ENCODE measurements at regions not wholly inside any gene's neighbourhood (a gene's known extent, or its start where the extent isn't known, plus 50 kb on each side); places are given as distances from the start of the nearest gene placed in this dataset.

DNA sequence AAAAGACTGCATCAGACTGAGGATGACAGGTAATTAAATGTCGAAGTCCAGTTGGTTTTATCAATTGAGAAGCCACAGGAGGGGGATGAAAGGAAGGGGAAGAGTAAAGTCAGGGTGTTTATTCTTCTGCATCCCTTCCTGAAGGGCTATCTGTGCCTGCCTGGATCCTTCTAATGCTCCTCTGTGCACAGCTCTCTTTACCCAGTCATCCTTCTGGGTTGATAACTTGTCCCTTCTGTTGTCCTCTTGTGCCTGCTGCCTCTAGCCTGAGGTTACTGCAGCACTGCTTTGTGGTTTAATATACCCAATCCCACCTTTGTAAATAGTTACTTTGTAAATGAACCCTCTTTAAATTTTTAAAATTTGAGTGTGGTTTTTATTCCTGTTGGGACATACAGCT lies 1127.3 kb downstream of the EPHA7 start:
- no peak for TF ChIP-seq SUZ12 (IDR thresholded peaks at IDR 0.05; ENCODE audit: extremely low read depth, insufficient read depth, insufficient read length)
- no peak for TF ChIP-seq ZNF274 (IDR thresholded peaks at IDR 0.05; ENCODE audit: low read depth, low read length)
- TF ChIP-seq YY1 (IDR thresholded peaks at IDR 0.05; ENCODE audit: insufficient read depth, insufficient read length): no peak
- Histone ChIP-seq H3K9ac (ENCODE audit: insufficient read length, low read depth) (no peak overlapping the region), H3K27me3 (ENCODE audit: insufficient read depth, insufficient read length) (no peaks in the 10 kb centered on the region), H3K4me1 (ENCODE audit: insufficient read depth, insufficient read length) (no peaks in the 10 kb centered on the region), H3K4me3 (ENCODE audit: insufficient read length, low read depth) (no peak overlapping the region), H3K36me3 (ENCODE audit: insufficient read depth, insufficient read length, low read length) (no peaks in the 10 kb centered on the region), H3K9me3 (ENCODE audit: insufficient read depth, low read length) (no peaks in the 10 kb centered on the region)
- no peak for DNase-seq (ENCODE audit: low read depth, low spot score)

DNA sequence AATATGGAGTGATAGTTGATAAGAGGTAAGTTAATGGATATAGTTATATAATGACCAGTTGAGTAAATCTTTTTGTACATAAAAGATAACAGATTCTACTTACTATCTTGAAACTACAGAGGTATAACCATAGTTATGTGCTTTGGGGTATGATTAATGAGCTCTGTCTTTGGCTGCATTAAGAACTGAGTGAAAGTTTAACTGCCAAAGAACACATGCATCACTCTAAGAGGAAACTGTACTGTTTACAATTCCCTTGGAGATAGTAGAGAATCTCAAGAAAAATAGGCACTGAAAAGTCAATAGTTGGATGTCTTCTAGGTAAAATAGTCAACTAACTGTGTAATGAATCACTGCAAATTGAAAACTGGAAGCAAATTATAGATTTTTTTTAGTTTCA lies 1129.5 kb downstream of the EPHA7 start:
- no peak overlapping the region for H3K4me3 ChIP-seq (ENCODE audit: insufficient read length, low read depth)
- no peaks in the 10 kb centered on the region for H3K36me3 ChIP-seq (ENCODE audit: insufficient read depth, insufficient read length, low read length)
- no peak for DNase-seq (ENCODE audit: low read depth, low spot score)
- TF ChIP-seq ZNF274 (IDR thresholded peaks at IDR 0.05; ENCODE audit: low read depth, low read length) (no peak), YY1 (IDR thresholded peaks at IDR 0.05; ENCODE audit: insufficient read depth, insufficient read length) (no peak), SUZ12 (IDR thresholded peaks at IDR 0.05; ENCODE audit: extremely low read depth, insufficient read depth, insufficient read length) (no peak)
- no peaks in the 10 kb centered on the region for H3K4me1 ChIP-seq (ENCODE audit: insufficient read depth, insufficient read length)
- no peaks in the 10 kb centered on the region for H3K9me3 ChIP-seq (ENCODE audit: insufficient read depth, low read length)
- no peaks in the 10 kb centered on the region for H3K27me3 ChIP-seq (ENCODE audit: insufficient read depth, insufficient read length)
- H3K9ac ChIP-seq (ENCODE audit: insufficient read length, low read depth): no peak overlapping the region

DNA sequence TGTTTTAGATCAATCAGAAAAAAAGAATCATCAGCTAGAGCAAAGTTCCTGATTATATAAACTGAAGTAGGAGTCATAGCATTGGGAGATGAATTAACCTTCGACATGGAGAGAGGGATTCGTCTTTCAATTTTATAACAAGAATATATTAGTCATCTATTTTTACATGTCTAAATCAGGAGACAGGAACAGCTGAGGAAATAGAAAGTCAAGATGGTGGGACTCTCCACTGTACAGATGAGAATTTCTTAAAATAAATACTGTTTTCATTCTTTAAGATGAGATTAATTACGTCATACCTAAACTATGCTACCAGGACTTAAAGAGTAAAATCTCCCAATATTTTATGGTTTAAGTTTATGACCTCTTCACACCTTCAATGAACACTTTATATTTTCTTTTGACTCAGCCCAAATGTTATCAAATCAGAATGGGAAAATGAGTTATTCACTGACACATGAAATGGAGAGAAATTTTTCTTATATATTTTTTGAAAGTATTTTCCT lies 1137.7 kb downstream of the EPHA7 start:
- no peaks in the 10 kb centered on the region for H3K36me3 ChIP-seq (ENCODE audit: insufficient read depth, insufficient read length, low read length)
- no peak for TF ChIP-seq ZNF274 (IDR thresholded peaks at IDR 0.05; ENCODE audit: low read depth, low read length)
- TF ChIP-seq SUZ12 (IDR thresholded peaks at IDR 0.05; ENCODE audit: extremely low read depth, insufficient read depth, insufficient read length): no peak
- TF ChIP-seq YY1 (IDR thresholded peaks at IDR 0.05; ENCODE audit: insufficient read depth, insufficient read length): no peak
- no peaks in the 10 kb centered on the region for H3K27me3 ChIP-seq (ENCODE audit: insufficient read depth, insufficient read length)
- H3K4me1 ChIP-seq (ENCODE audit: insufficient read depth, insufficient read length): no peaks in the 10 kb centered on the region
- no peak overlapping the region for H3K9ac ChIP-seq (ENCODE audit: insufficient read length, low read depth)
- no peaks in the 10 kb centered on the region for H3K9me3 ChIP-seq (ENCODE audit: insufficient read depth, low read length)
- H3K4me3 ChIP-seq (ENCODE audit: insufficient read length, low read depth): no peak overlapping the region
- no peak for DNase-seq (ENCODE audit: low read depth, low spot score)

DNA sequence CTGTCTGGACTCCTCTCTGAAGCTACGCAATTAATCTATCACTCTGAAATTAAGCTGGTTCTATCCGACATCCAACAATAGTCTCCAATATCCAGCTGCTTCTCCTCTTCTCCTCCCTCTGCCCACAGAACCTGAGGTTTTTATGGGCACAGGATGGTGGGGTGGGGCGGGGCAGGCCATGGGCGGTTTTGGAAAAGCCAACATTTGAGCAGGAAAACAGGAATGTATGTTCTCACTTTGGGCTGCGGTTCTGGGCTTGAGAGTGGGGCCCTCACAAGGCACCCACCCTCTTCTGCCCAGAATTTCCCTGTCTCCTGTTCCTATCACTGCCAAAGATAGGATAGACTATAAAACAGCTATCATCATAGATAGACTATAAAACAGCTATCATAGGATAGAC lies 1144.2 kb downstream of the EPHA7 start:
- Histone ChIP-seq H3K4me1 (ENCODE audit: insufficient read depth, insufficient read length) (no peaks in the 10 kb centered on the region), H3K36me3 (ENCODE audit: insufficient read depth, insufficient read length, low read length) (no peaks in the 10 kb centered on the region), H3K4me3 (ENCODE audit: insufficient read length, low read depth) (no peak overlapping the region), H3K27me3 (ENCODE audit: insufficient read depth, insufficient read length) (no peaks in the 10 kb centered on the region), H3K9me3 (ENCODE audit: insufficient read depth, low read length) (no peaks in the 10 kb centered on the region), H3K9ac (ENCODE audit: insufficient read length, low read depth) (no peak overlapping the region)
- no peak for TF ChIP-seq YY1 (IDR thresholded peaks at IDR 0.05; ENCODE audit: insufficient read depth, insufficient read length)
- TF ChIP-seq ZNF274 (IDR thresholded peaks at IDR 0.05; ENCODE audit: low read depth, low read length): no peak
- TF ChIP-seq SUZ12 (IDR thresholded peaks at IDR 0.05; ENCODE audit: extremely low read depth, insufficient read depth, insufficient read length): no peak
- DNase-seq (ENCODE audit: low read depth, low spot score): no peak

DNA sequence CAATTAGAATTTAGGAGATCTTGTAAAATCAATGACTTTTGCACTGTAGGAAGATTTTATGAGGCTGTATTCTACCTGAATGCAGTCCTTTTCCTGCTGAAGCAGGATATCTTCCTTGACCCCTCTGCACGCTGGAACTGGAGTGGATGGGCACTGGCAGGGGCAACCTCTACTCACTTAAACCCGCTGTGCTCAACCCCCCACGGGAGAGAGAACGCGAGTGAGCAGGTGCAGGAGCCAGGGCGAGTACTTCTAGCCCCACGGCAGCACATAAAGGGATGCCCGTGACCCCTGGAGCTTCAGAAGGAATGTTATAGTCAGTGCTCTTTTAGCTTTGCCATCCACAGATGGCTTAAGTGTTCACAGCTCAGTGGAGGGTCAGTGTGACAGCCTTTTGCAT lies 1144.8 kb downstream of the EPHA7 start:
- Histone ChIP-seq H3K36me3 (ENCODE audit: insufficient read depth, insufficient read length, low read length) (no peaks in the 10 kb centered on the region), H3K9me3 (ENCODE audit: insufficient read depth, low read length) (no peaks in the 10 kb centered on the region), H3K9ac (ENCODE audit: insufficient read length, low read depth) (no peak overlapping the region), H3K4me3 (ENCODE audit: insufficient read length, low read depth) (no peak overlapping the region), H3K27me3 (ENCODE audit: insufficient read depth, insufficient read length) (no peaks in the 10 kb centered on the region), H3K4me1 (ENCODE audit: insufficient read depth, insufficient read length) (no peaks in the 10 kb centered on the region)
- TF ChIP-seq ZNF274 (IDR thresholded peaks at IDR 0.05; ENCODE audit: low read depth, low read length) (no peak), SUZ12 (IDR thresholded peaks at IDR 0.05; ENCODE audit: extremely low read depth, insufficient read depth, insufficient read length) (no peak), YY1 (IDR thresholded peaks at IDR 0.05; ENCODE audit: insufficient read depth, insufficient read length) (no peak)
- no peak for DNase-seq (ENCODE audit: low read depth, low spot score)

DNA sequence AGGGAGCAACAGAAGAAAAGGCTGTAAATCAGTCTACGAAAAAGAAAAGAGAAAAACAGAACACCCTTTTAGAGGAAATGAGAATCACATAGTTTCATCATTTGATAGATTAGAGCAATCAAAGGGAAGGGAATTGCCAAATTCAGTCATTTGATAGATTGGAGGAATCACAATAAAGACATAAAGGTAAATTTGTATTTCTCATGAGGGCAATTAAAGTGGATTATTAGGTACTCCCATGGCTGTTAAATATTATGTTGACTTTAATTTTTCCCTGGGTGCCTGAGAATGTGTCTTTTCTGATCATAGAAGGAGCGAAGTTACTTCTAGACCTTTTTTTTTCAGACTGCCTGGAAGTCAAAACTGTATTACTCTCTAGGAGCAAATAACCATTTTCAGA lies 1145.7 kb downstream of the EPHA7 start:
- DNase-seq (ENCODE audit: low read depth, low spot score): no peak

DNA sequence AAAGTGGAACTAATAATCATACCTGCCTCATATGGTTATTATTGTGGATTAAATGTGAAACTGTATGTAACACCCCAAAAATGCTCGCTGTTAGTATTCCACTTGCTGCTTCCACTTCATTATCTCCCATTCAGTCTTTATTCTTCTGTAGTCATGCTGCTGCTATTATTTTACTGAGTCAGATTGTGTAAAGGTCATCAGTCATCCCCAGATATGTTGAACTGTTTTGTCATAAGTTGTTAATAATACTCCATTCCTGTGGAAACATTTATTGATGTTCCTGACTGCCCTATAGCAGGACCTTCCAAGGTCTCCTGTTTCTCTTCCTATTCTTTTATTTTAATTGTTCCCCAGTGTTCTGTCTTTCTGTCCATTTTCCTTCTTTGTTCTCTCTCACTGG lies 1148.3 kb downstream of the EPHA7 start:
- Histone ChIP-seq H3K36me3 (ENCODE audit: insufficient read depth, insufficient read length, low read length) (no peaks in the 10 kb centered on the region), H3K4me3 (ENCODE audit: insufficient read length, low read depth) (no peak overlapping the region), H3K9ac (ENCODE audit: insufficient read length, low read depth) (no peak overlapping the region), H3K27me3 (ENCODE audit: insufficient read depth, insufficient read length) (no peaks in the 10 kb centered on the region), H3K4me1 (ENCODE audit: insufficient read depth, insufficient read length) (no peaks in the 10 kb centered on the region), H3K9me3 (ENCODE audit: insufficient read depth, low read length) (no peaks in the 10 kb centered on the region)
- TF ChIP-seq ZNF274 (IDR thresholded peaks at IDR 0.05; ENCODE audit: low read depth, low read length) (no peak), SUZ12 (IDR thresholded peaks at IDR 0.05; ENCODE audit: extremely low read depth, insufficient read depth, insufficient read length) (no peak), YY1 (IDR thresholded peaks at IDR 0.05; ENCODE audit: insufficient read depth, insufficient read length) (no peak)
- no peak for DNase-seq (ENCODE audit: low read depth, low spot score)

More for the DNA sequence above, 1145.7 kb downstream of the EPHA7 start:
- H3K36me3 ChIP-seq (ENCODE audit: insufficient read depth, insufficient read length, low read length): no peaks in the 10 kb centered on the region
- no peak overlapping the region for H3K9ac ChIP-seq (ENCODE audit: insufficient read length, low read depth)
- no peak for TF ChIP-seq ZNF274 (IDR thresholded peaks at IDR 0.05; ENCODE audit: low read depth, low read length)
- no peaks in the 10 kb centered on the region for H3K9me3 ChIP-seq (ENCODE audit: insufficient read depth, low read length)
- H3K4me3 ChIP-seq (ENCODE audit: insufficient read length, low read depth): no peak overlapping the region
- H3K27me3 ChIP-seq (ENCODE audit: insufficient read depth, insufficient read length): no peaks in the 10 kb centered on the region
- H3K4me1 ChIP-seq (ENCODE audit: insufficient read depth, insufficient read length): no peaks in the 10 kb centered on the region

DNA sequence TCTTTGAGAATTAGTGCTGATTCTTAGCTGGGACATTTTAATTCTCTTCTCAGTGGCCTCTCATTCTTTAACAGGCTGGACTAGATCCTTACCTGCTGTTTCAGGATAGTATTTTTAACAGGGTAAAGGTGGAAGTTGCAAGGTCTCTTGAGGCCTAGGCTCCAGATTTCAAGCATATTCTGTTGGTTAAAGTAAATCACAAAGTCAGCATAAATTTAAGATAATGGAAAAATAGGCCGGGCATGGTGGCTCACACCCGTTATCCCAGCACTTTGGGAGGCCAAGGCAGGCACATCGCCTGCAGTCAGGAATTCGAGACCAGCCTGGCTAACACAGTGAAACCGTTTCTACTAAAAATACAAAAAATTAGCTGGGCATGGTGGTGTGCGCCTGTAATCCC lies 1149.0 kb downstream of the EPHA7 start:
- Histone ChIP-seq H3K9ac (ENCODE audit: insufficient read length, low read depth) (no peak overlapping the region), H3K4me1 (ENCODE audit: insufficient read depth, insufficient read length) (no peaks in the 10 kb centered on the region), H3K4me3 (ENCODE audit: insufficient read length, low read depth) (no peak overlapping the region), H3K9me3 (ENCODE audit: insufficient read depth, low read length) (no peaks in the 10 kb centered on the region), H3K27me3 (ENCODE audit: insufficient read depth, insufficient read length) (no peaks in the 10 kb centered on the region), H3K36me3 (ENCODE audit: insufficient read depth, insufficient read length, low read length) (no peaks in the 10 kb centered on the region)
- DNase-seq (ENCODE audit: low read depth, low spot score): no peak
- no peak for TF ChIP-seq ZNF274 (IDR thresholded peaks at IDR 0.05; ENCODE audit: low read depth, low read length)
- TF ChIP-seq YY1 (IDR thresholded peaks at IDR 0.05; ENCODE audit: insufficient read depth, insufficient read length): no peak
- no peak for TF ChIP-seq SUZ12 (IDR thresholded peaks at IDR 0.05; ENCODE audit: extremely low read depth, insufficient read depth, insufficient read length)
